ENCODE measurements at regions not wholly inside any gene's neighbourhood (a gene's known extent, or its start where the extent isn't known, plus 50 kb on each side); places are given as distances from the start of the nearest gene placed in this dataset.
"Not testable (repeated sequence)": the region's sequence is repeated elsewhere in the genome, so short reads cannot be mapped to it uniquely, and the experiment has no call there.

DNA sequence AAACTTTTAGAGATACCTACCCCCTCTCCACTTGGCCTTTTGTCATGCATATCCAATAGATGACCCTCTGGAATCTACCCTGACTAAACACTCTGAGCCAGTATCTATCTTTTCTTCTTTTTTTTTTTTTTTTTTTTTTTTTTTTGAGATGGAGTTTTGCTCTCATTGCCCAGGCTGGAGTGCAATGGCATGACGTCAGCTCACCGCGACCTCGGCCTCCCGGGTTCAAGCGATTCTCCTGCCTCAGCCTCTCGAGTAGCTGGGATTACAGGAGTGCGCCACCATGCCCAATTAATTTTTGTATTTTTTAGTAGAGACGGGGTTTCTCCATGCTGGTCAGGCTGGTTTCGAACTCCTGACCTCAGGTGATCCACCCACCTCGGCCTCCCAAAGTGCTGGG is 50.8 kb upstream of the GRIN2B start:
- DNase-seq (ENCODE audit: low spot score in 2 of 2, unreplicated experiment in 2 of 2); H3K4me3 Mint-ChIP-seq; H3K36me3 Mint-ChIP-seq; H3K27ac Mint-ChIP-seq; H3K4me1 Mint-ChIP-seq; H3K9me3 Mint-ChIP-seq: not testable (repeated sequence)
- peaks cover 17% of the 10 kb centered on the region for H3K27me3 Mint-ChIP-seq (ENCODE audit: low read depth)

DNA sequence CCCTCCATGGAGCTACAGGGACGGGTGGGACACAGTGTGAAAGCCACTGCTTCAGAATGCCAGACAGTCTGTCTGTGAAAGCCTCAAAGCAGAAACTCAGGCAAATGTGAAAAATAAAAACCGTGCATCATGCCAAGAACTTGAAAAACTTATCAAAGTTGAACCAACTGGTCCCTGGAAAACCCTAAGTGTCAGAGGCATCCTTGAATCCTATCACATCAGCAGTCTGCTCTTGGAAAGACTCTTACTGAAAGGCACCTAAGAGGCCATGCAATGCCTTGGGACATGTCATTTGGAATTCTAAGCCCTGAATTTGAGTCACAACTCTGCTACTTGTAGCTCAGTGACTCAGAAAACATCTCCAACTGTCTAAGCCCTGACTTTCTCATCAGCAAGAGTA is 62.4 kb upstream of the GRIN2B start:
- Mint-ChIP-seq H3K27ac (no peak overlapping the region), H3K27me3 (ENCODE audit: low read depth) (peaks cover 35% of the 10 kb centered on the region), H3K36me3 (no peaks in the 10 kb centered on the region), H3K4me1 (no peaks in the 10 kb centered on the region), H3K4me3 (no peak overlapping the region), H3K9me3 (peaks cover 7% of the 10 kb centered on the region)
- DNase-seq (ENCODE audit: low spot score in 2 of 2, unreplicated experiment in 2 of 2), result no peak
- TF ChIP-seq, protein P1, sequence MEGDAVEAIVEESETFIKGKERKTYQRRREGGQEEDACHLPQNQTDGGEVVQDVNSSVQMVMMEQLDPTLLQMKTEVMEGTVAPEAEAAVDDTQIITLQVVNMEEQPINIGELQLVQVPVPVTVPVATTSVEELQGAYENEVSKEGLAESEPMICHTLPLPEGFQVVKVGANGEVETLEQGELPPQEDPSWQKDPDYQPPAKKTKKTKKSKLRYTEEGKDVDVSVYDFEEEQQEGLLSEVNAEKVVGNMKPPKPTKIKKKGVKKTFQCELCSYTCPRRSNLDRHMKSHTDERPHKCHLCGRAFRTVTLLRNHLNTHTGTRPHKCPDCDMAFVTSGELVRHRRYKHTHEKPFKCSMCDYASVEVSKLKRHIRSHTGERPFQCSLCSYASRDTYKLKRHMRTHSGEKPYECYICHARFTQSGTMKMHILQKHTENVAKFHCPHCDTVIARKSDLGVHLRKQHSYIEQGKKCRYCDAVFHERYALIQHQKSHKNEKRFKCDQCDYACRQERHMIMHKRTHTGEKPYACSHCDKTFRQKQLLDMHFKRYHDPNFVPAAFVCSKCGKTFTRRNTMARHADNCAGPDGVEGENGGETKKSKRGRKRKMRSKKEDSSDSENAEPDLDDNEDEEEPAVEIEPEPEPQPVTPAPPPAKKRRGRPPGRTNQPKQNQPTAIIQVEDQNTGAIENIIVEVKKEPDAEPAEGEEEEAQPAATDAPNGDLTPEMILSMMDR (IDR thresholded peaks at IDR 0.05; ENCODE audit: unreplicated experiment), result no peak

DNA sequence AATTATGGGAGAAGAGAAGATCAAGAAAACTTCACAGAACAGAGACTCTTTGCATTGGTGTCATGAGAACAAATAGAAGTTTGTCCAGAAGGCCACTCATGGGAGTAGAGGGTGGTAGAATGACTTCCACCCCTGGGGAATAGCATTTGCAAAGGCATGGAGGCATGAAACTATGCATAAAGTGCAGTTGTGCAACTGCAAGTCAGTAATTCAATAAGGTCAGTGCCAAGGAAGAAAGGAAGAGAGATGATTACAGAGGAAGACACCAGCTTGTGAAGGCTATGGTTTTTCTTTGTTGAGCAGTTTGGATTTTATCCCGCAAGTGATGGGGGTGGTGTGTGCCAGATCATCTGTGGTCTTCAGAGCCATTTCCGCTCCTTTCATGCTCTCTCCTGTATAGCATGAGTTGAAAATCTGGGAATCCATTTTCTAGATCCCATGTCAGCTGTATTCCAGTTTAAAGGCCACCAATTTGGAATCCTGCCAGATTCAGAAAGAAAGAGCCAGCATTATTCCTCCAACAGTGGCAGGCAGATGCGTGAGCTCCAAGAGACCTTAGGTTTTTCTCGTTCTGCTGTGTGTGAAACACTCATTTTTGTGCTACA is 67.6 kb upstream of the GRIN2B start:
- Mint-ChIP-seq H3K9me3 (peaks cover 4% of the 10 kb centered on the region), H3K4me1 (no peaks in the 10 kb centered on the region), H3K27ac (no peak overlapping the region), H3K27me3 (ENCODE audit: low read depth) (peaks cover 47% of the 10 kb centered on the region), H3K36me3 (no peaks in the 10 kb centered on the region), H3K4me3 (no peak overlapping the region)
- no peak for DNase-seq (ENCODE audit: low spot score in 2 of 2, unreplicated experiment in 2 of 2)
- TF ChIP-seq, protein P1 (IDR thresholded peaks at IDR 0.05; ENCODE audit: unreplicated experiment), result no peak

GRCh38 chr12:14057895-14058294 is 76.5 kb upstream of the GRIN2B start:
- Mint-ChIP-seq H3K27me3 (ENCODE audit: low read depth) (peaks cover 11% of the 10 kb centered on the region), H3K27ac (no peak overlapping the region), H3K4me3 (no peak overlapping the region), H3K4me1 (peaks cover 4% of the 10 kb centered on the region), H3K36me3 (no peaks in the 10 kb centered on the region), H3K9me3 (no peaks in the 10 kb centered on the region)
- TF ChIP-seq, protein P1 (IDR thresholded peaks at IDR 0.05; ENCODE audit: unreplicated experiment), result no peak
- DNase-seq (ENCODE audit: low spot score in 2 of 2, unreplicated experiment in 2 of 2), result no peak

- H3K27ac Mint-ChIP-seq, result no peak overlapping the region
- no peaks in the 10 kb centered on the region for H3K36me3 Mint-ChIP-seq
- no peak overlapping the region for H3K4me3 Mint-ChIP-seq
- peaks cover 8% of the 10 kb centered on the region for H3K4me1 Mint-ChIP-seq
- peaks cover 11% of the 10 kb centered on the region for H3K27me3 Mint-ChIP-seq (ENCODE audit: low read depth)
- no peak for DNase-seq (ENCODE audit: low spot score in 2 of 2, unreplicated experiment in 2 of 2)
- H3K9me3 Mint-ChIP-seq, result no peaks in the 10 kb centered on the region
- TF ChIP-seq, protein P1 (IDR thresholded peaks at IDR 0.05; ENCODE audit: unreplicated experiment), result no peak
Observed at GRCh38 chr12:14058717-14059116, 77.3 kb upstream of the GRIN2B start.

GRCh38 chr12:14059548-14059947 is 78.1 kb upstream of the GRIN2B start:
- no peak for DNase-seq (ENCODE audit: low spot score in 2 of 2, unreplicated experiment in 2 of 2)
- Mint-ChIP-seq H3K36me3 (no peaks in the 10 kb centered on the region), H3K27me3 (ENCODE audit: low read depth) (peaks cover 11% of the 10 kb centered on the region), H3K9me3 (no peaks in the 10 kb centered on the region), H3K27ac (no peak overlapping the region), H3K4me3 (no peak overlapping the region), H3K4me1 (peaks cover 8% of the 10 kb centered on the region)
- TF ChIP-seq, protein P1 (IDR thresholded peaks at IDR 0.05; ENCODE audit: unreplicated experiment), result no peak
